Lower leg skin (tissue), 3 donors: ENCODE measurements at regions not wholly inside any gene's neighbourhood (a gene's known extent, or its start where the extent isn't known, plus 50 kb on each side); places are given as distances from the start of the nearest gene placed in this dataset.

Experiments
- POLR2A ChIP-seq, 2 donors: fragments of 450-650 bp; IDR thresholded peaks; one replicate each; pipeline ENCODE4 v1.6.1; 2016 to 2017; ENCODE audit warnings: antibody characterized with exemption in 2 of 2, mild to moderate bottlenecking in 1 of 2, moderate library complexity in 1 of 2
- TF ChIP-seq, protein P1 (sequence below), 3 donors: fragments of 450-650 bp; IDR thresholded peaks; one replicate each; pipeline ENCODE4 v1.5.1; 2016; ENCODE audit warnings: antibody characterized with exemption in 3 of 3, mild to moderate bottlenecking in 3 of 3, moderate library complexity in 2 of 3

DNA sequence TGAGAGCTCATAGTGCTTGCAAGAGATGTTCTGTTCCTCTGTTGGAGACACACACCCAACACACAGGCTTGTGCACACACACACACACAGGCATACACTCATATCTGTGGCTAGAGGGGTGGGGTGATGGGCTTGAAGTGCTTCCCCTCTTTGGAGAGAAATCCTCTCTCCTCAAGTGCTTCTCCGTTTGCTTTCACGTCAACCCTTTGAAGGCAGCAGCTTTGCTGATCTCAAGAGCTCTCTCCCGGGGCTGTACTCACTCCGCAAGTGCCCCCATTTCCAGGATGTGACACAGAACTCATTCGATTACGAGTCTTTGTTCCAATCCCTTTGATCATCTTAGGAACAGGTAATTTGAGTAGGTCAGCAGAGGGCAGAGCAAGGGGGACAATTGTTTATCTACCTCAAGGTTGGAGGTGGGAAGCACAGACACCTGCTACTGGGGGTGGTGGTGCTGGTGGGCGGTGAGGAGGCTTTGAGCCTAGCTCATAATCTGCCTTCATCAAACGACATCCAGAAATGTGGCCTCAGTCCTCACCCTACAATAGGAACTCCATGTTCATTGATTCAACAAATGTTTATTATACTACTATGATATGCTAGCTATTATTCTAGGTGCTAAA, 529.8 kb upstream of the CADM1 start:
- TF ChIP-seq, protein P1, sequence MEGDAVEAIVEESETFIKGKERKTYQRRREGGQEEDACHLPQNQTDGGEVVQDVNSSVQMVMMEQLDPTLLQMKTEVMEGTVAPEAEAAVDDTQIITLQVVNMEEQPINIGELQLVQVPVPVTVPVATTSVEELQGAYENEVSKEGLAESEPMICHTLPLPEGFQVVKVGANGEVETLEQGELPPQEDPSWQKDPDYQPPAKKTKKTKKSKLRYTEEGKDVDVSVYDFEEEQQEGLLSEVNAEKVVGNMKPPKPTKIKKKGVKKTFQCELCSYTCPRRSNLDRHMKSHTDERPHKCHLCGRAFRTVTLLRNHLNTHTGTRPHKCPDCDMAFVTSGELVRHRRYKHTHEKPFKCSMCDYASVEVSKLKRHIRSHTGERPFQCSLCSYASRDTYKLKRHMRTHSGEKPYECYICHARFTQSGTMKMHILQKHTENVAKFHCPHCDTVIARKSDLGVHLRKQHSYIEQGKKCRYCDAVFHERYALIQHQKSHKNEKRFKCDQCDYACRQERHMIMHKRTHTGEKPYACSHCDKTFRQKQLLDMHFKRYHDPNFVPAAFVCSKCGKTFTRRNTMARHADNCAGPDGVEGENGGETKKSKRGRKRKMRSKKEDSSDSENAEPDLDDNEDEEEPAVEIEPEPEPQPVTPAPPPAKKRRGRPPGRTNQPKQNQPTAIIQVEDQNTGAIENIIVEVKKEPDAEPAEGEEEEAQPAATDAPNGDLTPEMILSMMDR (IDR thresholded peaks at IDR 0.05): no peak
- no peak for TF ChIP-seq POLR2A (IDR thresholded peaks at IDR 0.05)
